VCaP (cell line): ENCODE measurements at regions not wholly inside any gene's neighbourhood (a gene's known extent, or its start where the extent isn't known, plus 50 kb on each side); places are given as distances from the start of the nearest gene placed in this dataset.

Experiments
- H3K27ac ChIP-seq: fragments of 450-650 bp; 2 replicates; pipeline ENCODE4 v1.5.1; 2017
- CTCF ChIP-seq: fragments of 450-650 bp; conservative IDR thresholded peaks from 2 replicates; pipeline ENCODE4 v1.5.1; 2017; ENCODE audit warnings: mild to moderate bottlenecking, moderate library complexity

- TF ChIP-seq CTCF, result no peak
These were observed 585.5 kb upstream of the ITGA1 start for GRCh38 chr5:52202256-52202655.

GRCh38 chr5:52204310-52204709, 583.4 kb upstream of the ITGA1 start:
- no peak overlapping the region for H3K27ac ChIP-seq
- no peak for TF ChIP-seq CTCF

More at GRCh38 chr5:52202256-52202655, 585.5 kb upstream of the ITGA1 start:
- H3K27ac ChIP-seq, result no peak overlapping the region
